ENCODE measurements at regions not wholly inside any gene's neighbourhood (a gene's known extent, or its start where the extent isn't known, plus 50 kb on each side); places are given as distances from the start of the nearest gene placed in this dataset.

GRCh38 chr3:73738711-73739110, 114.0 kb upstream of the PDZRN3 start:
- TF ChIP-seq POLR2A (IDR thresholded peaks at IDR 0.05) (no peak), CTCF (IDR thresholded peaks at IDR 0.05) (no peak), POLR2AphosphoS5 (IDR thresholded peaks at IDR 0.05; ENCODE audit: insufficient read depth in 1 of 2, low read depth in 1 of 2) (no peak)

Data from vagina (tissue), 2 donors.